T-helper 17 cell (primary cell): ENCODE measurements at regions not wholly inside any gene's neighbourhood (a gene's known extent, or its start where the extent isn't known, plus 50 kb on each side); places are given as distances from the start of the nearest gene placed in this dataset.
"Not testable (repeated sequence)": the region's sequence is repeated elsewhere in the genome, so short reads cannot be mapped to it uniquely, and the experiment has no call there.

ENCODE experiments used
- ATAC-seq: fragments of 150-1000 bp; cut with Tn5 transposase; 2 replicates; pipeline ENCODE4 v1.10.0; 2021; ENCODE audit warnings: mild to moderate bottlenecking, moderate library complexity
- DNase-seq, 3 donors: peaks; one replicate each; pipeline versions ENCODE4 v3.0.0 to v3.0.0-alpha.2; 2020 to 2021
- H3K9me3 ChIP-seq: one replicate; pipeline ENCODE4 v1.7.0; 2013; ENCODE audit warnings: low read length, mild to moderate bottlenecking; ENCODE audit not compliant: control insufficient read depth, poor library complexity, severe bottlenecking
- H3K27ac Mint-ChIP-seq: one replicate; pipeline ENCODE4 v1.8.0; 2022; ENCODE audit warnings: mild to moderate bottlenecking, moderate library complexity, mixed read lengths
- H3K27me3 Mint-ChIP-seq: one replicate; pipeline ENCODE4 v1.8.0; 2022; ENCODE audit warnings: mixed read lengths
- H3K36me3 Mint-ChIP-seq: one replicate; pipeline ENCODE4 v1.8.0; 2022; ENCODE audit warnings: low read depth, mixed read lengths
- H3K4me1 Mint-ChIP-seq: one replicate; pipeline ENCODE4 v1.8.0; 2022; ENCODE audit warnings: mild to moderate bottlenecking, mixed read lengths
- H3K4me3 Mint-ChIP-seq: one replicate; pipeline ENCODE4 v1.8.0; 2022; ENCODE audit warnings: mild to moderate bottlenecking, moderate library complexity, mixed read lengths

- Mint-ChIP-seq H3K4me1 (peaks cover 13% of the 10 kb centered on the region), H3K4me3 (no peak overlapping the region), H3K36me3 (peaks cover 2% of the 10 kb centered on the region), H3K27ac (peak overlapping the region; percentile 44), H3K27me3 (peaks cover 19% of the 10 kb centered on the region)
- no peaks in the 10 kb centered on the region for H3K9me3 ChIP-seq
- no peak for DNase-seq
- ATAC-seq = no peak
These were observed 103.6 kb upstream of the RAB4A start for GRCh38 chr1:229167318-229167717.

GRCh38 chr1:229169399-229169798 lies 101.5 kb upstream of the RAB4A start:
- no peak for ATAC-seq
- no peak for DNase-seq
- H3K4me3 Mint-ChIP-seq = no peak overlapping the region
- H3K36me3 Mint-ChIP-seq = peaks cover 2% of the 10 kb centered on the region
- H3K9me3 ChIP-seq = no peaks in the 10 kb centered on the region
- H3K27me3 Mint-ChIP-seq = peaks cover 15% of the 10 kb centered on the region
- H3K27ac Mint-ChIP-seq = no peak overlapping the region
- peaks cover 12% of the 10 kb centered on the region for H3K4me1 Mint-ChIP-seq

DNA sequence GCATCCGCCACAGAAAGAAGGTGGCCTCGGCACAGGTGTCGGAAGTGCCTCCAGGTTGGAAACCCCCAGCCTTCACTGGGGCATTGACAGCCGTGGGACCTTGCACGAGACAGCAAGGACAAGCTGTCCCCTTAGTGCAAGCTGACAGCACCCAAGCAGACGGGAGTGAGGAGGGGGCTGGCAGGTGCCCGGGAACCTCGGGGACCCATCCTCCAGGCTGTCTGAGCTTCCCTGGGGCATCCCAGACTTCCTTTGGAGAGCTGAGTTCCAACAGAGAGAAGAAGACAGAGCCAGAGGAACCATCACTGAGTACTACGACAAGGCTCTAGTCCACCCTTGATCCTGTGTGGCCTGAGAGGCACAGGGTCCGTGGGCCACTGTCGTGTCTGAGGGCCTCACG lies 100.6 kb upstream of the RAB4A start:
- Mint-ChIP-seq H3K27me3 (peaks cover 9% of the 10 kb centered on the region), H3K4me1 (peaks cover 6% of the 10 kb centered on the region), H3K4me3 (no peak overlapping the region)

GRCh38 chr1:229170778-229171505 lies 100.0 kb upstream of the RAB4A start:
- H3K27ac Mint-ChIP-seq = no peak overlapping the region
- H3K9me3 ChIP-seq = no peaks in the 10 kb centered on the region
- ATAC-seq = no peak

More for the DNA sequence above, 100.6 kb upstream of the RAB4A start:
- DNase-seq (no peak), ATAC-seq (no peak)
- Mint-ChIP-seq H3K27ac (no peak overlapping the region), H3K36me3 (no peaks in the 10 kb centered on the region)
- no peaks in the 10 kb centered on the region for H3K9me3 ChIP-seq

DNA sequence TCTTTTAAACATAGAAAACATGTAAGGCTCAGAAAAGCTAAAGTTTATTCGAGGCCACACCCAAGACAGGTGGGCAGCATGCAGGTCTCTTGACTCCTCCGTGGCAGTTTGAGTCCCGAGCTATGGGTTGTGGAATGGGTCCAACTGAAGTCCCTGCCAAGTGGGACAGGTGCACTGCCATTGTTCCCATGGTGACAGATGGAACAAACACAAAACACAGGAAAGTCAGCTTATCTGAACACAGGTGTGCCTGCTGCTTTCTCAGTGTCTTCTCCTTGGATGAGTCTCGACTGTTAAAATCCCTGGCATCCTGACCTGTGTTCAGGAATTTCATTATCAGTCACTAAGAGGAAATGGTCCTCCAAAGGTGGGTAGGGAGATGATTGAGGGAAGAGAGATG lies 99.0 kb upstream of the RAB4A start:
- no peaks in the 10 kb centered on the region for H3K9me3 ChIP-seq
- no peak for ATAC-seq
- peaks cover 2% of the 10 kb centered on the region for H3K4me1 Mint-ChIP-seq
- peaks cover 4% of the 10 kb centered on the region for H3K27me3 Mint-ChIP-seq
- no peak overlapping the region for H3K4me3 Mint-ChIP-seq
- no peaks in the 10 kb centered on the region for H3K36me3 Mint-ChIP-seq
- no peak overlapping the region for H3K27ac Mint-ChIP-seq
- no peak for DNase-seq

More at GRCh38 chr1:229170778-229171505, 100.0 kb upstream of the RAB4A start:
- H3K4me3 Mint-ChIP-seq = no peak overlapping the region
- H3K36me3 Mint-ChIP-seq = no peaks in the 10 kb centered on the region
- H3K27me3 Mint-ChIP-seq = peaks cover 4% of the 10 kb centered on the region
- peaks cover 3% of the 10 kb centered on the region for H3K4me1 Mint-ChIP-seq
- no peak for DNase-seq

GRCh38 chr1:229173491-229174476 lies 97.1 kb upstream of the RAB4A start:
- H3K27me3 Mint-ChIP-seq, H3K4me3 Mint-ChIP-seq, H3K36me3 Mint-ChIP-seq, H3K27ac Mint-ChIP-seq, H3K4me1 Mint-ChIP-seq, H3K9me3 ChIP-seq, DNase-seq, ATAC-seq: not testable (repeated sequence)

DNA sequence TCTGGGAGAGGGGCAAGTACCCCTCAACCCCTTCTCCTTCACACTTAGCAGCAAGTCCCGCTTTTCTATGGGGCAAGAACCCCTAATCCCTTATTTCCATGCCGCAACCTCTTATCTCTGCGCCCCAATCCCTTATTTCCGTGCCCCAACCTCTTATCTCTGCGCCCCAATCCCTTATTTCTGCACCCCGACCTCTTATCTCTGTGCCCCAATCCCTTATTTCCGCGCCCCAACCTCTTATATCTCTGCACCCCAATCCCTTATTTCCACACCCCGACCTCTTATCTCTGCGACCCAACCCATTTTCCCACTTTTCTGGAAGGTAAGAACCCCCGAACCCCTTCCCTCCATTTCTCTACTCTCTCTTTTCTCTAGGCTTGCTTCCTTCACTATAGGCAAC lies 95.6 kb upstream of the RAB4A start:
- not testable (repeated sequence) for H3K9me3 ChIP-seq, H3K36me3 Mint-ChIP-seq, H3K4me1 Mint-ChIP-seq, H3K27ac Mint-ChIP-seq, ATAC-seq, H3K4me3 Mint-ChIP-seq, DNase-seq, H3K27me3 Mint-ChIP-seq

GRCh38 chr1:229176457-229176856 lies 94.5 kb upstream of the RAB4A start:
- not testable (repeated sequence) for H3K27me3 Mint-ChIP-seq, H3K27ac Mint-ChIP-seq, H3K9me3 ChIP-seq, H3K4me3 Mint-ChIP-seq, H3K4me1 Mint-ChIP-seq, ATAC-seq, DNase-seq, H3K36me3 Mint-ChIP-seq

DNA sequence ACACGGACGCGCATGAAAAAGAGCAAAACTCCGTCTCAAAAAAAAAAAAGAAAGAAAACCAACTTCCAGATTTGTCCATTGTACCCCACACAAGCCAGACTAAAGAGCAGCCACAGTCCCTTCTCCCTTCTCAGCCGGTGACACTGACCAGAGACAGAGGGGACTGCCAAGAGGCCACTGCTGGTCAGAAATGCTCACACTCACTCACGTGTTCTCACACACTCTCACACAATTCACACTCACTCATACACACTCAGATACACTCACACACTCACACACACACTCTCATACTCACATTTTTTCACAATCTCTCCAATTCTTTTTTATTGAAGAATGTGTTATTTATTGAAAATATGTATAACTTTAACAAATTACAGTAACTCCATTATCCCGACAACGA lies 90.8 kb upstream of the RAB4A start:
- peaks cover 10% of the 10 kb centered on the region for H3K27me3 Mint-ChIP-seq
- ATAC-seq = no peak
- H3K4me3 Mint-ChIP-seq = no peak overlapping the region
- DNase-seq = no peak
- H3K27ac Mint-ChIP-seq = no peak overlapping the region
- peaks cover 2% of the 10 kb centered on the region for H3K4me1 Mint-ChIP-seq
- no peaks in the 10 kb centered on the region for H3K9me3 ChIP-seq
- H3K36me3 Mint-ChIP-seq = peaks cover 2% of the 10 kb centered on the region

DNA sequence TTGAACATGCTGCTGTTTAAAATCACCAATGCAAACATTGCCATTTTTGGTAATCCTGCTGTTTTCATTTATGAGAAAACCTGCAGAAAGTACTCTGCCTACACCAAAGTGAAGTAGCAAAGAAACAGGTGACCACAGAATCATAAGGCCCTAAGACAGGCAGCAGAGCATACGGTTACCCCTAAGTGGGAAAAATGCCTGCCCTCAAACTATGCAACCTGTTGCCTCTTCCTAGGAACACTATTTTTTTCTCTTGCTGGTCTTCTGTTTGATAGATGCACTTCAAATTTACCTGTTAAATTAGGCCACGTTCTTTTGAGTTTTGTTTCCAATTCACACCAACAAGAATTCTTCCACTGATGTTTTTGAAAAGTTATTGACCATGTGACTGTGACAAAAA lies 89.5 kb upstream of the RAB4A start:
- no peak overlapping the region for H3K4me3 Mint-ChIP-seq
- H3K36me3 Mint-ChIP-seq = peaks cover 2% of the 10 kb centered on the region
- DNase-seq (no peak), ATAC-seq (no peak)
- H3K27me3 Mint-ChIP-seq = peaks cover 10% of the 10 kb centered on the region
- H3K27ac Mint-ChIP-seq = no peak overlapping the region
- no peaks in the 10 kb centered on the region for H3K9me3 ChIP-seq
- H3K4me1 Mint-ChIP-seq = peaks cover 2% of the 10 kb centered on the region

DNA sequence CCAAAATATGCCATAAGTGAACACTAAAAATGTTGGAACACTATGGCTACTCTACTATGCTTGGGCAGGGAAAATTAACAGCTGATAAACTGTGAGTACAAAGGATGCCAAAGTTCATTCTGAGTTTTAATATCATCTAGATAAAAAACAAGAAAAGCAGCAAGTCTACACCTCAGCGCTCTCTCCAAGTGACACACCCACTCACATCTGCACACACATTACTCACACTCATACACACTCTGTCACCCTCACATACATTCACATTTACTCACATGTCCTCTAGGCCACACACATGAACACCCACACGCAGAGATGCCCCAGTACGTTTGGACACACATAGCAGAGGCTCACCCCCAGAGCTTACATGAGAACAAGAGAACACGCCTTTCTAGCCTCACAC lies 87.3 kb upstream of the RAB4A start:
- DNase-seq = no peak
- no peaks in the 10 kb centered on the region for H3K9me3 ChIP-seq
- no peak for ATAC-seq
- no peak overlapping the region for H3K27ac Mint-ChIP-seq
- H3K27me3 Mint-ChIP-seq = peaks cover 10% of the 10 kb centered on the region
- peaks cover 7% of the 10 kb centered on the region for H3K4me1 Mint-ChIP-seq
- H3K4me3 Mint-ChIP-seq = no peak overlapping the region
- H3K36me3 Mint-ChIP-seq = peaks cover 4% of the 10 kb centered on the region

- H3K9me3 ChIP-seq = no peaks in the 10 kb centered on the region
- Mint-ChIP-seq H3K36me3 (peaks cover 4% of the 10 kb centered on the region), H3K27ac (no peak overlapping the region), H3K4me1 (peaks cover 7% of the 10 kb centered on the region), H3K27me3 (peaks cover 10% of the 10 kb centered on the region), H3K4me3 (no peak overlapping the region)
- ATAC-seq = no peak
- DNase-seq = no peak
These were observed 86.8 kb upstream of the RAB4A start for GRCh38 chr1:229184066-229184465.

DNA sequence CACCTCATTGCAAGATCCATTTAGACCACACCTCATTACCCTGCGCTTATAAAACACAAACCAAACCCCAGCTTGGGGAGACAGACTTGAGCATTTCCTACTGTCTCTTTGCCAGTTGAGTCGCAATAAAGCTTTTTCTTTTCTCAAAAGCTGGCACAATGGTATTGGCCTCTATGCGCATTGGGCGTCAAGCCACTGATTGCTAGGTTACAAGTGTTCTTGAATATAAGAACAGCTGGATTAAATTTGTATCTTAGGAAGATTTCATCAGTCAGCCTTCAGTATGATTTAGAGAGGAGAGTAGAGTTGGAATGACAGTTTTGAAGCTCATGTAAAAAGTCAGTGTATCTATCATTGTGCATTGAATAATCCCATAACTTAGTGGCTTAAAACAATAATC lies 84.9 kb upstream of the RAB4A start:
- H3K9me3 ChIP-seq = no peaks in the 10 kb centered on the region
- ATAC-seq (no peak), DNase-seq (no peak)
- Mint-ChIP-seq H3K36me3 (peaks cover 4% of the 10 kb centered on the region), H3K4me3 (no peak overlapping the region), H3K27me3 (peaks cover 10% of the 10 kb centered on the region), H3K4me1 (peaks cover 7% of the 10 kb centered on the region), H3K27ac (peak overlapping the region; percentile 27)
